ENCODE measurements at regions not wholly inside any gene's neighbourhood (a gene's known extent, or its start where the extent isn't known, plus 50 kb on each side); places are given as distances from the start of the nearest gene placed in this dataset.

- TF ChIP-seq, protein P1, sequence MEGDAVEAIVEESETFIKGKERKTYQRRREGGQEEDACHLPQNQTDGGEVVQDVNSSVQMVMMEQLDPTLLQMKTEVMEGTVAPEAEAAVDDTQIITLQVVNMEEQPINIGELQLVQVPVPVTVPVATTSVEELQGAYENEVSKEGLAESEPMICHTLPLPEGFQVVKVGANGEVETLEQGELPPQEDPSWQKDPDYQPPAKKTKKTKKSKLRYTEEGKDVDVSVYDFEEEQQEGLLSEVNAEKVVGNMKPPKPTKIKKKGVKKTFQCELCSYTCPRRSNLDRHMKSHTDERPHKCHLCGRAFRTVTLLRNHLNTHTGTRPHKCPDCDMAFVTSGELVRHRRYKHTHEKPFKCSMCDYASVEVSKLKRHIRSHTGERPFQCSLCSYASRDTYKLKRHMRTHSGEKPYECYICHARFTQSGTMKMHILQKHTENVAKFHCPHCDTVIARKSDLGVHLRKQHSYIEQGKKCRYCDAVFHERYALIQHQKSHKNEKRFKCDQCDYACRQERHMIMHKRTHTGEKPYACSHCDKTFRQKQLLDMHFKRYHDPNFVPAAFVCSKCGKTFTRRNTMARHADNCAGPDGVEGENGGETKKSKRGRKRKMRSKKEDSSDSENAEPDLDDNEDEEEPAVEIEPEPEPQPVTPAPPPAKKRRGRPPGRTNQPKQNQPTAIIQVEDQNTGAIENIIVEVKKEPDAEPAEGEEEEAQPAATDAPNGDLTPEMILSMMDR (conservative IDR thresholded peaks at IDR 0.05; ENCODE audit: low read depth, low read length): no peak
- TF ChIP-seq EZH2 (IDR thresholded peaks at IDR 0.05; ENCODE audit: low read length, unreplicated experiment): no peak
Measured at GRCh38 chr2:184053326-184053725, 545.0 kb upstream of the ZNF804A start.
